ENCODE measurements at regions not wholly inside any gene's neighbourhood (a gene's known extent, or its start where the extent isn't known, plus 50 kb on each side); places are given as distances from the start of the nearest gene placed in this dataset.

DNA sequence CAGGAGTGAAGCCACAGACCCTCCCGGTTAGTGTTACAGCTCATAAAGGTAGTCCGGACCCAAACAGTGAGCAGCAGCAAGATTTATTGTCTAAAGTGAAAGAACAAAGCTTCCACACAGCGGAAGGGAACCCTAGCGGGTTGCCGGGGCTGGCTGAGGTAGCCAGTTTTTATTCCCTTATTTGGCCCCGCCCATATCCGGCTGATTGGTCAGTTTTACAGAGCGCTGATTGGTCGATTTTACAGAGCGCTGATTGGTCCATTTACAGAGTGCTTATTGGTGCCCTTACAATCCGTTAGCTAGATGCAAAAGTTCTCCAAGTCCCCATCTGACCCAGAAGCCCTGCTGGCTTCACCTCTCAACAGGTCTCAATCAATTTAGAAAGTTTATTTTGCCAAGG, 126.0 kb upstream of the RFC3 start:
- no peaks in the 10 kb centered on the region for H3K36me3 ChIP-seq (ENCODE audit: control insufficient read depth, insufficient read depth, low read length)
- H3K56ac ChIP-seq (ENCODE audit: extremely low read depth, insufficient read depth, low read length): no peak overlapping the region
- H3K18ac ChIP-seq (ENCODE audit: low read depth, low read length): no peak overlapping the region
- no peak overlapping the region for H2AK9ac ChIP-seq (replicated peaks; ENCODE audit: low read depth, low read length, poor library complexity)
- POLR2A ChIA-PET (ENCODE audit: unreplicated experiment): no interaction called here
- no peak overlapping the region for H3K9ac ChIP-seq (ENCODE audit: low read depth, low read length)
- H4K91ac ChIP-seq (ENCODE audit: insufficient read depth, low read depth, low read length): no peak overlapping the region
- no TSS peak for BruUV-seq (replicated peaks)
- H3K79me1 ChIP-seq (ENCODE audit: low read depth in 1 of 2, low read length in 2 of 2): no peaks in the 10 kb centered on the region
- DNase-seq (no peak), ATAC-seq (ENCODE audit: low read depth) (no peak)
- H3K4me3 ChIP-seq (ENCODE audit: insufficient read depth, low read depth, low read length): no peak overlapping the region
- H2AK5ac ChIP-seq (ENCODE audit: low read depth, low read length): no peak overlapping the region
- no peak overlapping the region for H2AFZ ChIP-seq (replicated peaks; ENCODE audit: low read length, poor library complexity)
- no peak overlapping the region for H2BK120ac ChIP-seq (ENCODE audit: low read depth, low read length)
- TF ChIP-seq POLR2A (IDR thresholded peaks at IDR 0.05; ENCODE audit: low read depth, low read length) (no peak), SMC3 (IDR thresholded peaks at IDR 0.05; ENCODE audit: low read depth, low read length) (no peak), NFE2L2 (IDR thresholded peaks at IDR 0.05; ENCODE audit: low read depth, low read length) (no peak), USF2 (IDR thresholded peaks at IDR 0.05; ENCODE audit: low read depth, low read length) (no peak), MAZ (IDR thresholded peaks at IDR 0.05; ENCODE audit: borderline replicate concordance, low read depth, low read length) (no peak), RAD21 (IDR thresholded peaks at IDR 0.05; ENCODE audit: low read length) (no peak), CEBPB (IDR thresholded peaks at IDR 0.05; ENCODE audit: low read depth, low read length) (no peak), BHLHE40 (IDR thresholded peaks at IDR 0.05; ENCODE audit: low read depth, low read length) (no peak), RFX5 (IDR thresholded peaks at IDR 0.05; ENCODE audit: low read depth, low read length) (no peak), ELK1 (IDR thresholded peaks at IDR 0.05; ENCODE audit: borderline replicate concordance, low read depth, low read length) (no peak), FOS (IDR thresholded peaks at IDR 0.05; ENCODE audit: low read depth, low read length) (no peak), MAFK (IDR thresholded peaks at IDR 0.05; ENCODE audit: low read depth, low read length) (no peak), MXI1 (IDR thresholded peaks at IDR 0.05; ENCODE audit: borderline replicate concordance, low read depth, low read length) (no peak), CHD1 (IDR thresholded peaks at IDR 0.05; ENCODE audit: low read depth, low read length) (no peak), RCOR1 (IDR thresholded peaks at IDR 0.05; ENCODE audit: insufficient replicate concordance, low read length) (no peak)
- TF ChIP-seq, protein P1, sequence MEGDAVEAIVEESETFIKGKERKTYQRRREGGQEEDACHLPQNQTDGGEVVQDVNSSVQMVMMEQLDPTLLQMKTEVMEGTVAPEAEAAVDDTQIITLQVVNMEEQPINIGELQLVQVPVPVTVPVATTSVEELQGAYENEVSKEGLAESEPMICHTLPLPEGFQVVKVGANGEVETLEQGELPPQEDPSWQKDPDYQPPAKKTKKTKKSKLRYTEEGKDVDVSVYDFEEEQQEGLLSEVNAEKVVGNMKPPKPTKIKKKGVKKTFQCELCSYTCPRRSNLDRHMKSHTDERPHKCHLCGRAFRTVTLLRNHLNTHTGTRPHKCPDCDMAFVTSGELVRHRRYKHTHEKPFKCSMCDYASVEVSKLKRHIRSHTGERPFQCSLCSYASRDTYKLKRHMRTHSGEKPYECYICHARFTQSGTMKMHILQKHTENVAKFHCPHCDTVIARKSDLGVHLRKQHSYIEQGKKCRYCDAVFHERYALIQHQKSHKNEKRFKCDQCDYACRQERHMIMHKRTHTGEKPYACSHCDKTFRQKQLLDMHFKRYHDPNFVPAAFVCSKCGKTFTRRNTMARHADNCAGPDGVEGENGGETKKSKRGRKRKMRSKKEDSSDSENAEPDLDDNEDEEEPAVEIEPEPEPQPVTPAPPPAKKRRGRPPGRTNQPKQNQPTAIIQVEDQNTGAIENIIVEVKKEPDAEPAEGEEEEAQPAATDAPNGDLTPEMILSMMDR (conservative IDR thresholded peaks at IDR 0.05; ENCODE audit: low read depth, low read length): no peak
- H4K8ac ChIP-seq (ENCODE audit: low read depth in 2 of 2, low read length in 2 of 2): no peak overlapping the region
- no peaks in the 10 kb centered on the region for H3K9me1 ChIP-seq (ENCODE audit: insufficient read depth, low read length)
- H3K14ac ChIP-seq (replicated peaks; ENCODE audit: low read depth, low read length): no peak overlapping the region
- 88% methylated on average over 9 of the region's 11 CpGs; no CpG with 5 or more reads in 1 of the 2 experiments for WGBS, 2 experiments (ENCODE audit: extremely low coverage in 2 of 2, insufficient read length in 1 of 2)
- no peak overlapping the region for H3K27ac ChIP-seq (ENCODE audit: insufficient read depth, low read length)
- CTCF ChIA-PET: no interaction called here
- no peaks in the 10 kb centered on the region for H3K9me3 ChIP-seq (ENCODE audit: control insufficient read depth, insufficient read depth, low read length)
- H3K4me1 ChIP-seq (ENCODE audit: control insufficient read depth, insufficient read depth, low read length): no peaks in the 10 kb centered on the region
- in situ Hi-C loops (cut with MboI; ENCODE audit: low sequenced_read_pairs) (no loop called here), dilution Hi-C loops (cut with HindIII; ENCODE audit: low sequenced_read_pairs, unreplicated experiment) (no loop called here), intact Hi-C loops (cut with micrococcal nuclease) (no loop called here)
- no peak overlapping the region for H3K4me2 ChIP-seq (ENCODE audit: low read depth, low read length)
- H2BK15ac ChIP-seq (ENCODE audit: low read depth, low read length): no peak overlapping the region
- no peaks in the 10 kb centered on the region; the same call in 1 of the 2 replicates for H3K27me3 ChIP-seq (ENCODE audit: control insufficient read depth, insufficient read depth, low read length)
- no peak overlapping the region for H2BK5ac ChIP-seq (ENCODE audit: low read depth, low read length, poor library complexity, severe bottlenecking)
- no peak overlapping the region for H4K5ac ChIP-seq (ENCODE audit: low read depth, low read length)
- H2BK20ac ChIP-seq (ENCODE audit: low read depth, low read length): no peak overlapping the region
- H4K20me1 ChIP-seq (ENCODE audit: insufficient read depth, low read length): no peaks in the 10 kb centered on the region
- H3K23ac ChIP-seq (ENCODE audit: low read depth, low read length): no peak overlapping the region
- no peak overlapping the region for H3K4ac ChIP-seq (ENCODE audit: low read depth, low read length)

Measured in IMR-90 (cell line).